Body of pancreas (tissue), 4 donors: ENCODE measurements at regions not wholly inside any gene's neighbourhood (a gene's known extent, or its start where the extent isn't known, plus 50 kb on each side); places are given as distances from the start of the nearest gene placed in this dataset.

Source experiments
- CTCF ChIP-seq, 7 experiments: fragments of 450-650 bp in 4 of 7; fragments of 200-600 bp in 3 of 7; sonication (generic) in 3 of 7; IDR thresholded peaks; one replicate each; pipeline ENCODE4 v1.5.1; 2016 to 2019; ENCODE audit warnings: antibody characterized with exemption in 7 of 7
- POLR2A ChIP-seq, 3 donors: fragments of 450-650 bp; IDR thresholded peaks; one replicate each; pipeline ENCODE4 v1.6.1; 2016; ENCODE audit warnings: antibody characterized with exemption in 3 of 3, mild to moderate bottlenecking in 2 of 3

- TF ChIP-seq CTCF (IDR thresholded peaks at IDR 0.05) = no peak
- no peak for TF ChIP-seq POLR2A (IDR thresholded peaks at IDR 0.05)
Observed at GRCh38 chr2:137897082-137897481, 67.2 kb upstream of the HNMT start.
